Nephron (organoid): ENCODE measurements at regions not wholly inside any gene's neighbourhood (a gene's known extent, or its start where the extent isn't known, plus 50 kb on each side); places are given as distances from the start of the nearest gene placed in this dataset.
A peak's percentile ranks its signal among the peaks of the same experiment; 100 is the strongest.
"Not testable (repeated sequence)": the region's sequence is repeated elsewhere in the genome, so short reads cannot be mapped to it uniquely, and the experiment has no call there.

Source experiments
- H3K27ac Mint-ChIP-seq, 3 experiments: 2 replicates each; pipeline ENCODE4 v1.8.0; 2020; ENCODE audit warnings: mixed read lengths in 3 of 3, mild to moderate bottlenecking in 2 of 3, moderate library complexity in 1 of 3
- H3K27me3 Mint-ChIP-seq: 2 replicates; pipeline ENCODE4 v1.8.0; 2021; ENCODE audit warnings: low read depth, mild to moderate bottlenecking, moderate library complexity, mixed read lengths
- H3K36me3 Mint-ChIP-seq: 2 replicates; pipeline ENCODE4 v1.8.0; 2020; ENCODE audit warnings: low read depth, mixed read lengths
- H3K4me1 Mint-ChIP-seq: 2 replicates; pipeline ENCODE4 v1.8.0; 2020; ENCODE audit warnings: mixed read lengths
- H3K4me3 Mint-ChIP-seq, 3 experiments: 2 replicates each; pipeline ENCODE4 v1.8.0; 2020; ENCODE audit warnings: mild to moderate bottlenecking in 3 of 3, mixed read lengths in 3 of 3, moderate library complexity in 2 of 3
- H3K9me3 Mint-ChIP-seq: 2 replicates; pipeline ENCODE4 v1.8.0; 2020; ENCODE audit warnings: mixed read lengths
- TF ChIP-seq, protein P1 (sequence below), 3 experiments: fragments of 200-600 bp; sonication (generic); IDR thresholded peaks; one replicate each; pipeline ENCODE4 v1.5.0; 2021; ENCODE audit warnings: antibody characterized with exemption in 3 of 3; ENCODE audit not compliant: unreplicated experiment in 3 of 3

DNA sequence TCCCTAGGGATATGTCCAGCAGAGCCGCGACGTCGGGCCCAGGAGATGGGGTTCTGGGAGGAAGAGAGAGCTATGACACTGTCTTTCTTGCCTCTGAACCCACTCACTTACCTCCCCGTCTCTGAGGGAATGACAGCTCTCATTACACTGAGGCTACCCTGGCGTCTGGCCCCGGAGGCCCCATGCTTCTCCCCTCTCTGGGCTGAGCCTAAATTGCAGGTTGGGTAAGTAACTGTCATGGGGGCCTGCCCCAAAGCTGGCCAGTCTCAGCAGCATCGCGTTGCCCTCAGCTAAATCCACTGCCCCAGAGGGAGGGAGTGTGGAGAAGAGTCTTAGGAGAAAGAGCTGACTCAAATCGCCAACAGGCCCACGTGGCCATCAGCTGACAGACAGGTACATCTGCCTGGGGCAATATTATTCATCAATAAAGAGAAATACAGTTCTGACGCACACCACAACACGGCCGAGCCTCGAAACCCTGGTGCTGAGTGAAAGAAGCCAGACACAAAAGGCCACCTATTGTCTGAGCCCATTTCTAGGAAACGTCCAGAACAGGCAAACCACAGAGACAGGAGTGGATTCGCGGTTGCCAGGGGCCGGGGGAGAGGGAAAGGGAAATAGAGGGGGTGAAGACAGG is 156.4 kb downstream of the C16orf95 start:
- Mint-ChIP-seq H3K27ac (peak overlapping the region in 1 of 3 experiments; percentile 52), H3K9me3 (peaks cover 3% of the 10 kb centered on the region), H3K36me3 (peaks cover 4% of the 10 kb centered on the region), H3K4me3 (no peak overlapping the region), H3K27me3 (peaks cover 46% of the 10 kb centered on the region), H3K4me1 (peaks cover 1% of the 10 kb centered on the region)
- TF ChIP-seq, protein P1, sequence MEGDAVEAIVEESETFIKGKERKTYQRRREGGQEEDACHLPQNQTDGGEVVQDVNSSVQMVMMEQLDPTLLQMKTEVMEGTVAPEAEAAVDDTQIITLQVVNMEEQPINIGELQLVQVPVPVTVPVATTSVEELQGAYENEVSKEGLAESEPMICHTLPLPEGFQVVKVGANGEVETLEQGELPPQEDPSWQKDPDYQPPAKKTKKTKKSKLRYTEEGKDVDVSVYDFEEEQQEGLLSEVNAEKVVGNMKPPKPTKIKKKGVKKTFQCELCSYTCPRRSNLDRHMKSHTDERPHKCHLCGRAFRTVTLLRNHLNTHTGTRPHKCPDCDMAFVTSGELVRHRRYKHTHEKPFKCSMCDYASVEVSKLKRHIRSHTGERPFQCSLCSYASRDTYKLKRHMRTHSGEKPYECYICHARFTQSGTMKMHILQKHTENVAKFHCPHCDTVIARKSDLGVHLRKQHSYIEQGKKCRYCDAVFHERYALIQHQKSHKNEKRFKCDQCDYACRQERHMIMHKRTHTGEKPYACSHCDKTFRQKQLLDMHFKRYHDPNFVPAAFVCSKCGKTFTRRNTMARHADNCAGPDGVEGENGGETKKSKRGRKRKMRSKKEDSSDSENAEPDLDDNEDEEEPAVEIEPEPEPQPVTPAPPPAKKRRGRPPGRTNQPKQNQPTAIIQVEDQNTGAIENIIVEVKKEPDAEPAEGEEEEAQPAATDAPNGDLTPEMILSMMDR (IDR thresholded peaks at IDR 0.05; ENCODE audit: unreplicated experiment in 3 of 3): no peak

DNA sequence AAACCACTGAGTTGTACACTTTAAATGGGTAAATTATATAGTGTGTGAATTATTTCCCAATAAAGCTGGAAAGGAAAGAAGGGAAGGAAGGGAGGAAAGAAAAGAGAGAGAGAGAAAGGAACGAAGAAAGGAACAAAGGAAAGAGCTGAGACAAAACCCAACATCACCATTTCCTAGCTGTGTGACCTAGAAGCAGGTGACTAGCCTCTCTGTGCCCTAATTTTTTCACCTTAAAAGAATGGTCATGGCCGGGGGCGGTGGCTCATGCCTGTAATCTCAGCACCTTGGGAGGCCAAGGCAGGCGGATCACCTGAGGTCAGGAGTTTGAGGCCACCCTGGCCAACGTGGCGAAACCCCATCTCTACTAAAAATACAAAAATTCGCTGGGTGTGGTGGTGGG is 155.8 kb downstream of the C16orf95 start:
- H3K9me3 Mint-ChIP-seq, H3K27ac Mint-ChIP-seq, H3K36me3 Mint-ChIP-seq, H3K4me1 Mint-ChIP-seq: not testable (repeated sequence)
- Mint-ChIP-seq H3K4me3 (peak overlapping the region in 1 of 3 experiments; percentile 49), H3K27me3 (peaks cover 48% of the 10 kb centered on the region)

DNA sequence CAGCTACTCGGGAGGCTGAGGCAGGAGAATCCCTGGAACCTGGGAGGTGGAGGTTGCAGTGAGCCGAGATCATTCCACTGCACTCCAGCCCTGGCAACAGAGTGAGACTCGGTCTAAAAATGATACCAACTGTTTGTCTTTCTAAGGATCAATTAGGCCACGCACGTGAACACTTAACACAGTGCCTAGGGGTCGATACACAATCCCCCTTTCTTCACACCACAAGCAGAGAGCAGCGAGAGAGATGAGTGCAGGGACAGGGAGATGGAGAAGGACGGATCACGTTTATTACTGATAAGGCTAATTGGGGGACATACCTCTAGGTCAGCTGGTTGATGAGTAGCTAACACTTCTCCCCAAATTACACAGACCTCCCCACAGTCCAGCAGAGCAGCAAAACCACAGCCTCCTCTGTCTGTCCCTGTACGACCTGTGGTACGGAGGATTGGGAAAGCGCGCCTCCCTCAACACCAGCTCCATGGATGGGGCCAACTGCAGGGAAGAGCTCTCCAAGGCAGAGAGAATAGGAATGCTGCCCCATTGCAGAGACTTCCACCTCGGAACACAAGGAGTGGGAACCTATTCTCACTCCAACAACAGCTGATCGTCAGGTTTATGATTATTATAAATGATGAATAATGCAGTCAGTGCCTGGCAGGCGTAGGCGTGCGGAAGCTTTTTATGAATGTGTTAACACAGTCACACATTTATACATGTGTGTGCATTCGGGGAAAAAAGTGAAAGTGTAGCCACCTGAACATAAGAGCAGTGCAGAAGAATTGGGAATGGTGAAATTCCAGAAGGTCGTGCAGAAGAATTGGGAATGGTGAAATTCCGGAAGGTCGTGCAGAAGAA is 155.1 kb downstream of the C16orf95 start:
- Mint-ChIP-seq H3K4me1 (peaks cover 8% of the 10 kb centered on the region), H3K4me3 (no peak overlapping the region), H3K27ac (no peak overlapping the region), H3K36me3 (peaks cover 4% of the 10 kb centered on the region), H3K27me3 (peaks cover 45% of the 10 kb centered on the region), H3K9me3 (peaks cover 3% of the 10 kb centered on the region)
- TF ChIP-seq, protein P1 (IDR thresholded peaks at IDR 0.05; ENCODE audit: unreplicated experiment in 3 of 3): no peak

- H3K4me1 Mint-ChIP-seq, H3K4me3 Mint-ChIP-seq, H3K27ac Mint-ChIP-seq, H3K9me3 Mint-ChIP-seq, H3K36me3 Mint-ChIP-seq: not testable (repeated sequence)
- peaks cover 51% of the 10 kb centered on the region for H3K27me3 Mint-ChIP-seq
Observed at GRCh38 chr16:87162799-87163198, 154.4 kb downstream of the C16orf95 start.

- Mint-ChIP-seq H3K27ac (no peak overlapping the region), H3K36me3 (peaks cover 4% of the 10 kb centered on the region), H3K4me3 (no peak overlapping the region), H3K27me3 (peaks cover 51% of the 10 kb centered on the region), H3K9me3 (peaks cover 9% of the 10 kb centered on the region), H3K4me1 (peaks cover 8% of the 10 kb centered on the region)
- TF ChIP-seq, protein P1 (IDR thresholded peaks at IDR 0.05; ENCODE audit: unreplicated experiment in 3 of 3): no peak
Observed at GRCh38 chr16:87163637-87164036, 153.6 kb downstream of the C16orf95 start.

GRCh38 chr16:87165151-87165550 is 152.0 kb downstream of the C16orf95 start:
- Mint-ChIP-seq H3K4me1 (peaks cover 8% of the 10 kb centered on the region), H3K27ac (no peak overlapping the region), H3K27me3 (peaks cover 46% of the 10 kb centered on the region), H3K36me3 (peaks cover 4% of the 10 kb centered on the region), H3K4me3 (no peak overlapping the region), H3K9me3 (peaks cover 6% of the 10 kb centered on the region)
- TF ChIP-seq, protein P1 (IDR thresholded peaks at IDR 0.05; ENCODE audit: unreplicated experiment in 3 of 3): no peak
